ENCODE measurements at regions not wholly inside any gene's neighbourhood (a gene's known extent, or its start where the extent isn't known, plus 50 kb on each side); places are given as distances from the start of the nearest gene placed in this dataset.
A peak's percentile ranks its signal among the peaks of the same experiment; 100 is the strongest.

GRCh38 chr18:10374195-10374594 lies 80.2 kb upstream of the APCDD1 start:
- Histone ChIP-seq H3K27ac (no peak overlapping the region), H3K36me3 (no peaks in the 10 kb centered on the region), H3K27me3 (no peaks in the 10 kb centered on the region), H3K9me3 (no peaks in the 10 kb centered on the region), H3K4me1 (peaks cover 0 to 7% (median 6%) of the 10 kb centered on the region in 4 donors), H3K4me3 (no peak overlapping the region)
- ATAC-seq (ENCODE audit: low FRiP score in 2 of 2) (no peak), DNase-seq (peak in 1 of 2 donors; percentile 68)
- no peak for TF ChIP-seq POLR2A (IDR thresholded peaks at IDR 0.05)
- WGBS, 2 donors: 87 to 94% methylated on average over 9 to 10 of the region's 10 CpGs

GRCh38 chr18:10374636-10375293 lies 79.7 kb upstream of the APCDD1 start:
- DNase-seq: no peak
- ATAC-seq (ENCODE audit: low FRiP score in 2 of 2): no peak
- Histone ChIP-seq H3K27ac (no peak overlapping the region), H3K4me1 (peaks cover under 1 to 11% (median 11%) of the 10 kb centered on the region in 4 donors), H3K9me3 (no peaks in the 10 kb centered on the region), H3K4me3 (no peak overlapping the region), H3K27me3 (no peaks in the 10 kb centered on the region), H3K36me3 (no peaks in the 10 kb centered on the region)
- no peak for TF ChIP-seq CTCF (IDR thresholded peaks at IDR 0.05)
- no peak for TF ChIP-seq EP300 (IDR thresholded peaks at IDR 0.05)
- no peak for TF ChIP-seq POLR2AphosphoS5 (IDR thresholded peaks at IDR 0.05)
- no peak for TF ChIP-seq POLR2A (IDR thresholded peaks at IDR 0.05)
- 83 to 97% methylated on average over 4 to 16 of the region's 16 CpGs for WGBS, 2 donors

DNA sequence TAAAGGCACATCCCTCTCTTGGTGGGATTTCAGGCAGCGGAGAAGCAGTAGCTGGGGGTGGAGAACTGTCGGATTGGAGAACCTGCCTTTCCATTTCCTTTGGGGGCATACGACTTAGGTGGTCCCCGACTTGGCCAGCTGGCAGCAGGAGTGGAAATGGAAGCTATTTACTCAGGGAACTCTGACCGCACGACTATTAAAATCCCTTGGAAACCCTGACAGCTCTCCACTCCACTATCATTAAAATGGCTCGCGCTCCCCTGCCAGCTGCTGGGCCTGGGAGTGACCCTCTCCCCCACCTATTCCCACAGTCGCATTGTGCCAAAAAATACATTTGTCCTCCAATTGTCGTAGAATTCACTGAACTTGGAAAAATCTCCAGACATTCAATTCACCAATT lies 77.7 kb upstream of the APCDD1 start:
- TF ChIP-seq CTCF (IDR thresholded peaks at IDR 0.05) (no peak), POLR2AphosphoS5 (IDR thresholded peaks at IDR 0.05) (no peak), POLR2A (IDR thresholded peaks at IDR 0.05) (no peak), EP300 (IDR thresholded peaks at IDR 0.05) (no peak)
- Histone ChIP-seq H3K4me3 (no peak overlapping the region), H3K9me3 (no peaks in the 10 kb centered on the region), H3K36me3 (no peaks in the 10 kb centered on the region), H3K27me3 (no peaks in the 10 kb centered on the region), H3K4me1 (peaks cover 3 to 14% (median 11%) of the 10 kb centered on the region in 4 donors), H3K27ac (no peak overlapping the region)
- 79 to 82% methylated on average over 10 of the region's 10 CpGs for WGBS, 2 donors
- ATAC-seq (ENCODE audit: low FRiP score in 2 of 2): peak in 1 of 2 donors; percentile 38
- DNase-seq: no peak

DNA sequence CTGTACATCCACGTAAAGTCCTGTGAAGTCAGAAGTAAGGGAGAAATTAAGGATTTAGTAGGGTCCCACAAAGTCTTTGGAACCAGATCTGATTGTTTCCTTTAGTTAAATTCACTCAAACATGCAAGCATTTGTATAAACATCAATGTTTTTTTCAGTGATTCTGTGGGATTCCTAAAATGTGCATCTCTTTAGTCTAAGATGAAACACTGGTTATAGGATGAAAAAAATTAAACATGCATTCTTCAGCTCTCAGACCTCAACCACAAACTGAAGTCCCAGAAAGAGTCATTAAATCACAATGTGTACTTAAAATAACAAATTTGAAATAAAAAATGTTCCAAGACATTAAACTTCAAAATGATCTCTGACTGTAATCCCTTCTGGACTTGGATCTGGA lies 76.5 kb upstream of the APCDD1 start:
- DNase-seq (no peak), ATAC-seq (ENCODE audit: low FRiP score in 2 of 2) (no peak)
- no peak overlapping the region for H3K4me3 ChIP-seq
- H3K4me1 ChIP-seq: peaks cover 3 to 14% (median 11%) of the 10 kb centered on the region in 4 donors
- H3K27ac ChIP-seq: no peak overlapping the region
- no peaks in the 10 kb centered on the region for H3K27me3 ChIP-seq
- TF ChIP-seq POLR2A (IDR thresholded peaks at IDR 0.05): no peak
- no peak for TF ChIP-seq CTCF (IDR thresholded peaks at IDR 0.05)
- TF ChIP-seq EP300 (IDR thresholded peaks at IDR 0.05): no peak
- no peak for TF ChIP-seq POLR2AphosphoS5 (IDR thresholded peaks at IDR 0.05)
- 80 to 88% methylated on average over 1 of the region's 1 CpG for WGBS, 2 donors
- no peaks in the 10 kb centered on the region for H3K36me3 ChIP-seq
- H3K9me3 ChIP-seq: no peaks in the 10 kb centered on the region

DNA sequence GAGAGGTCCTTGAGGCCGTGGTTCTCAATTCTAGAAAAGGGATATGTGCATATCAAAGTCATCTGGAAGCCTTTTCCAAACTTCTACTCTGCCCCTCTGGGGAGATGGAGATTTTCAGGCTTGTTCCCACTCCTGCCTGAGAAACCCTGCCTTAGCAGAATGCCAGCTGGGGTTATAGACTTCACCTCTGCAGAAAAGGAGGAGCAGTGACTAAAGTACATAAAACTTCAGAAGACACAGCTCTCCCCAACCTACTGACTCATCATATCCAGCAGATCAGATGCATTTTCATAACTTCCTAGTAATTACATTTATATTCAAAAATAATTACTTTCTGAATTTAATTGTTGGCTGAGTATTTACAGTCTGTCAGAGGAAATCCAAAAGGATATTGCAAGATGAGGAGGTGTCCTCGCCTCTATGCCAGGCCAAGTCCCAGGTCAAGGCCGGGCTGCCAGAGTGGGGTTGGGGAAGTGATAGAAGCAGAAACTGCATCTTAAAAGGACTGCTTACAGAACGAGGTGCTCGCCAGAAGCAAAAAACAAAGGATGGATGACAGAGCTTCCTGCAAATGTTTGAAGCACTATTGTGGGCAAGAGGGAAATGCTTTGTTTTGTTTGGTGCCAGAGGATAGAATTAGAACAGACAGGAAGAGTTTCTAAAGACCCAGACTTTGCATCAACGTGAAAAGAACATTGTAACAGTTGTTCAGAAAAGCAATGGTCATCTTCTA lies 75.6 kb upstream of the APCDD1 start:
- WGBS, 2 donors: 52 to 54% methylated on average over 6 of the region's 6 CpGs
- peak overlapping the region in 2 of 4 donors; percentile 16 to 27 for H3K27ac ChIP-seq

More for the DNA sequence above, 75.6 kb upstream of the APCDD1 start:
- no peak overlapping the region for H3K4me3 ChIP-seq
- TF ChIP-seq POLR2AphosphoS5 (IDR thresholded peaks at IDR 0.05): no peak
- TF ChIP-seq EP300 (IDR thresholded peaks at IDR 0.05): no peak
- TF ChIP-seq CTCF (IDR thresholded peaks at IDR 0.05): no peak
- TF ChIP-seq POLR2A (IDR thresholded peaks at IDR 0.05): no peak
- DNase-seq: no peak
- no peaks in the 10 kb centered on the region for H3K27me3 ChIP-seq
- H3K36me3 ChIP-seq: no peaks in the 10 kb centered on the region
- no peak for ATAC-seq (ENCODE audit: low FRiP score in 2 of 2)
- H3K4me1 ChIP-seq: peaks cover 3 to 14% (median 11%) of the 10 kb centered on the region in 4 donors
- H3K9me3 ChIP-seq: no peaks in the 10 kb centered on the region
